Neural crest cell (in vitro differentiated cells): ENCODE measurements at regions not wholly inside any gene's neighbourhood (a gene's known extent, or its start where the extent isn't known, plus 50 kb on each side); places are given as distances from the start of the nearest gene placed in this dataset.

Source experiments
- DNase-seq: peaks from one replicate; pipeline ENCODE4 v3.0.0; 2021; ENCODE audit warnings: low read depth, mixed read lengths, low spot score
- H3K27ac Mint-ChIP-seq: one replicate; pipeline ENCODE4 v1.8.0; 2021; ENCODE audit warnings: mild to moderate bottlenecking, mixed read lengths; ENCODE audit not compliant: unreplicated experiment
- H3K27me3 Mint-ChIP-seq: 2 replicates; pipeline ENCODE4 v1.8.0; 2021; ENCODE audit warnings: low read depth, mild to moderate bottlenecking, mixed read lengths
- H3K36me3 Mint-ChIP-seq: 2 replicates; pipeline ENCODE4 v1.8.0; 2021; ENCODE audit warnings: low read depth, mild to moderate bottlenecking, mixed read lengths
- H3K4me1 Mint-ChIP-seq: 2 replicates; pipeline ENCODE4 v1.8.0; 2021; ENCODE audit warnings: mixed read lengths
- H3K4me3 Mint-ChIP-seq: one replicate; pipeline ENCODE4 v1.8.0; 2021; ENCODE audit warnings: mild to moderate bottlenecking, mixed read lengths
- H3K9me3 Mint-ChIP-seq: 2 replicates; pipeline ENCODE4 v1.8.0; 2021; ENCODE audit warnings: mixed read lengths
- CTCF ChIP-seq: fragments of 200-600 bp; sonication (generic); conservative IDR thresholded peaks from 2 replicates; pipeline ENCODE4 v1.5.0; 2021; ENCODE audit warnings: antibody characterized with exemption, mild to moderate bottlenecking

DNA sequence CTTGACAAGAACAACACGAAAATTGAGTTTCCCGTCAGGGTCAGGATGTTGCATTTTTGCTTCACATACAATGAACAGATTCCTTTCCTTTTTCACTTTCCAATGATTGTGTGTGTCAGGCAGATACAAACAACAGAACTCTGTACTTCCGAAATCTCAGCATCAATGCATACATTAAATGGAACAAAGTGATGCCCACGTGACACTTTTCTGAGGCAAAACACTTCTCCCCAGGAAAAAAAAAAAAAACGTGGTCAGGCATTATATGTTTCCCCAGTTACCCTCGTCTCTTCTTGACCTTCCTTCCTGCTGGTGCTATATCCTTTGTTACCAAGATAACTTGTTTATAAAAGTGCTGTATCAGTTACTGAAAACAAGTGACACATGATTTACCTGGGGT is 181.8 kb downstream of the ZNF281 start:
- H3K4me3 Mint-ChIP-seq: peak overlapping the region; percentile 45
- no peaks in the 10 kb centered on the region for H3K27me3 Mint-ChIP-seq
- peak overlapping the region; percentile 85 for H3K27ac Mint-ChIP-seq
- no peak for DNase-seq
- H3K4me1 Mint-ChIP-seq: peaks cover 59% of the 10 kb centered on the region
- no peak for TF ChIP-seq CTCF
- peaks cover 4% of the 10 kb centered on the region for H3K9me3 Mint-ChIP-seq
- no peaks in the 10 kb centered on the region for H3K36me3 Mint-ChIP-seq
